ENCODE measurements at regions not wholly inside any gene's neighbourhood (a gene's known extent, or its start where the extent isn't known, plus 50 kb on each side); places are given as distances from the start of the nearest gene placed in this dataset.

DNA sequence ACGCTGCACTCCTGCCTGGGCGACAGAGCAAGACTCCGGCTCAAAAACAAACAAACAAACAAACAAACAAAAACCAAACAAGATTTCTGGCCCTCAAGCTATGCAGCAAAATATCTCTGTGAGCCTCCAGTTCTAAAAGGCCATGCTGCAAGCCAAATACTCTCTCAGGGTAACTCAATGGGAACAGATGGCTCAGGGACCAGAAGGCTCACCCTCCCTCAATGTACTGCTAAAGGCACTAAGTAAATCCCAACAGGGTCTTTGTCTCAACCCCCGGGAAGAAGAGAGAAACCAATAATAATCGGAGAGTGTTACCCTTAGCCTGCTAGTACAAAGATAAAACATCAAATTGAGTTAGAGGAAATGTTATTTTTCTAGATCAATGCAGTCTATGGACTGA, 119.7 kb upstream of the ZC3H12C start:
- no peak for DNase-seq (ENCODE audit: low spot score)
- in situ Hi-C loops (cut with HindIII; ENCODE audit: low sequenced_read_pairs) = no loop called here

DNA sequence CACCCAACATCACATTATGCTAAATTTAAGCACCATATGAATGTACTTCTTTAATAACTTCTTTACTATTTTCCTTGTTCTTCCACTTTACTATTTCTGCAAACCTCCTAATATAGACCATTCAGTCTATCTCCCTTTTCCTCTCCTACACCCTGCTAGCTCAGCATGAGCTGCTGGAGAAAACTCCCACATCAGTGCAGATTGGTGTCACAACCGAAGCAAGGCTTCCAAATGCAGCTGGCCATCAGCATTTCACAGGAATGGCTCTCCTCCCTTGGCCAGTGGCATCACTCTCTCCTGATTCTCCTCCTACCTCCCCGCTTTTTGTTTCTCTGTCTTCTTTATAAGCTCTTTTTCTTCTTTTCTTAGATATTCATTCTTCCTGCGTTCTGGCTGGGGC, 118.7 kb upstream of the ZC3H12C start:
- in situ Hi-C loops (cut with HindIII; ENCODE audit: low sequenced_read_pairs) = no loop called here
- DNase-seq (ENCODE audit: low spot score) = no peak

DNA sequence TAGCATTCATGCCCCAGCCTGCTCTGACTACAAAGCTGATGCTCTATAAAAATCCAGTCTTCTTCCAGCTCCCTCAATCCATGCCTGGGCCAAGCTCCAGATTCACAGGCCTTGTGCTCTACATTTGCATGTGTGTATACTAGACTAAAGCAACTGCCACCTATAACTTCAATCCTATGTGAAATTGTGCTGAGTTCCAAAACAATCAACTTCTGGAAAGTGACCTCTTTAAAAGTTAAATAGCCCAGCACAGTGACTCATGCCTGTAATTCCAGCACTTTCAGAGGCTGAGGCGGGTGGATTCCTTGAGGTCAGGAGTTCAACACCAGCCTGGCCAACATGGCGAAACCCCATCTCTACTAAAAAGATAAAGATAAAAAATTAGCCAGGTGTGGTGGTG, 114.3 kb upstream of the ZC3H12C start:
- DNase-seq (ENCODE audit: low spot score) = no peak
- in situ Hi-C loops (cut with HindIII; ENCODE audit: low sequenced_read_pairs) = no loop called here

DNA sequence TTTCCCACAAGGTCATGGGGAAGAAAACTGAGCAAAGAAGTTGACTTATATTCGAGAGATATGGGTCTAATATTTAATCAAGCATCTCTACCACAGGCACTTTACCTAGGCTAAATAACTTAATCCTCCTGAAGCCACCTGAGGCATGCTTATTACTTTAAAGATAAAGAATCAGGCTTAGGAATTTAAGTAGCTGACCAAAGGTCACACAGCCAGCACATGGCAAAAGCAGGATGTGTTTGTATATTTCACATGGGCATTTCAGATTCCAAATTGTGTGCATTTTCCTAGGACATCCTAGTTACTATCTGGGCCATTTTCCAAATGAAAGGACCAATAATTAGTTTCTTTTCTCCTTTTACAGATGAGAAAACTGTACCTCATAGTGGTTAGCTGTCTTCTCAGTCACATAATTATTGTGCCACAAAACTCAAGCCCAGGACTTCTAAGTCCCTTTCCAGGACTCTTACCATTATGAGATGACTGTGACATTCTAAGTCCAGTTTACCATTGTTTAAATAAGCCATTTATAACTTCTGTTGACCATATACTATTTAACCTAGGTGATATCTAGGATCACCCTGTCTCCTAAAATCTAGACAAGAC, 112.1 kb upstream of the ZC3H12C start:
- DNase-seq (ENCODE audit: low spot score) = no peak
- in situ Hi-C loops (cut with HindIII; ENCODE audit: low sequenced_read_pairs) = no loop called here

DNA sequence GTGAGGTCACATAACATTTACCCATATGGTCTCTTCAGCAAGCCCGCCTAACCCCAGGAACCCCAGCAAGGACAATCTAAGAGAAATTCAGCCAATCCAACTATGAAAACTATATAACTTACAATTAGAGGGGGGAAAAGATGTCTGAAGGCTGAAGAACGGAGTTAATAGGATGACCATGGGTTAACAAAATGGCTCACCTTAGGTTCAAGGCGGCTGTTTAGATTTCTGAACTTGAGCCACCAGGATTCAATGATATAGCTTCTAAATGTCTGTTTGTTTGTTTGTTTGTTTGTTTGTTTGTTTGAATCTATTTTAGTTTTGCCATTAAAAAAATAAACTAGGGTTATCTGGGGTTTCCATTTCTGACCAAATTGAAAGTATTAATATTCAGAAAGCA, 109.8 kb upstream of the ZC3H12C start:
- in situ Hi-C loops (cut with HindIII; ENCODE audit: low sequenced_read_pairs) = no loop called here
- no peak for DNase-seq (ENCODE audit: low spot score)

DNA sequence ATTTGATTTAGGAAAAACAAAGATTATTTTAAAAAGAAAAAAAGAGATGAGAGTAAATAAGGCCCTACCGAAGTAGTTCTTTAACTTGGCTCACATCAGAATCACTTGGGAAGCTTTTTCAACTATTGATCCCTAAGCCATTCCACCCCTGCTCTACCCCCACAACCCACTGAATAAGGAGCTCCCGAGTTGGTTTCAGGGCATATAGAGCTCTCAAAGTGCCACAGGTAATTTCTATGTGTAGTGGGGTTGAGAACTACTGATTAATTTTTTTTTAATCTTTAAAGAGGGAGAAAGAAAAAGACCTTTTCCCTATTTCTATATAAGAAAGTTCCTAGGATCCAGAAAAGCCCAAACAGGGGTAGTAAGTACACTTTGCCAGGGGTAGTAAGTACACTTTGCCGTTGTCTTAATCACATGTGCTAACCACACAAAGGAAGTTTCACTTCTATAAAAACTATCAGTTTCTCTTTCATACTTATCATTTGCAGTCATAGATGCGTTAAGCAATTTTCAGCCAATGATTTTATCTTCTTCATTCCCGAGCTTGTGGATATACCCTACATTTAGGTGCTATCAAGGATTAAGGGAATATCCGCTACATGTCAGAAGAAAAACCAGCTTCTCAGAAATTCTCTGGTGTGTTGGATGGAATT, 108.4 kb upstream of the ZC3H12C start:
- no peak for DNase-seq (ENCODE audit: low spot score)
- in situ Hi-C loops (cut with HindIII; ENCODE audit: low sequenced_read_pairs) = no loop called here

DNA sequence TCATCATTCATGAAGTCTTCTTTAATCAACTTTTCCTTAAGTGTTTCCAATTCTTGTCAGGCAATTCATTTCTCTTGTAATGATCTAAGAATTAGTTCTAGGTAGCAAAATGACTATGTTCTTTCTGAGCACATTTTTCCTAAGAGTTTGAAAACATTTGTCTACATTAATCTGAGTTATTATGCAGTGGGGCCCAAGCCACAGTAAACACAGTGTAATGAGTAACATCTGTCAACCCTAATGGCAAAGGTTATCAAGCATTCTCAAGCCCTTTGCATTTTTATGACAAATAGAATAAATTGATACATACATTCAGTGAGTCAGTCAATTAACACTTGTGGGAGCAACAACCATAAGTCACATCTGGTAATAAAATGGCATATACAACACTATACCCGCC, 106.7 kb upstream of the ZC3H12C start:
- in situ Hi-C loops (cut with HindIII; ENCODE audit: low sequenced_read_pairs) = no loop called here
- DNase-seq (ENCODE audit: low spot score) = no peak

DNA sequence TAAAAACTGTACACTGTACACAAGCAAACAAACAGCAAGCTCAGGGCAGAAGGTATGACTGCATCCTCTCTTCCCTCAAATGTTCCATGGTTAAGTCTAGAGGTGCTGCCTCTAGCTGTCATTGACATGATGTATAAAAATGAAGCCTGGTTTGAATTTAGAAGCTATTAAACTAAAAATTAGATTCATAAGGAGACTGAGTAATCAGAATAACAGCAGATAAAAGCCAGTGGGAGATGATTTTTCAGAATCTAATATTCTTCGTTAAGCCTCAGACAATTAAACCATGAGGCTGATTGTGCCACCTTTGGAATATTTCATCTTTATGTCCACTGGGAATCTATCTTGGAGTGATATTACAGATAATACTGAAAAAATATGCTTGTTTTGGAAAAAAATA, 101.4 kb upstream of the ZC3H12C start:
- DNase-seq (ENCODE audit: low spot score) = no peak

DNA sequence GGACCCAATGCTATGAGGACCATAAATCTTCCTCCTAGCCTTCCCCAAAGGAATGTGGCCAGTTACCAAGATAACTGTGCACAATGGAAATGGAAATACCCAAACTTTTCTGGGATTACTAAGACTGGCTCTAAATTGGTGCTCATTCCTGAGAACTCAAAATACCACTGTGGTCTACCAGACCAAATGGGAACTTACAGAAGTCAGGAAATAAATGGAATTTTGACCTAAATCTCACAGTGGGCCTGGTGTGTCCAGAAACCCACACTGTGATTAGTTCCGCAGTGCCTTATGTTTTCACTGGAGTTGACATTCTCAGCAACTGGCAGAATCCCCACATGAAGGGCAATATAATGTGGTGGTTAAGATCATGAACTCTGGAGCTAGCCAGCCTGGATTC, 99.4 kb upstream of the ZC3H12C start:
- in situ Hi-C loops (cut with HindIII; ENCODE audit: low sequenced_read_pairs) = no loop called here
- no peak for DNase-seq (ENCODE audit: low spot score)

More for the DNA sequence above, 101.4 kb upstream of the ZC3H12C start:
- in situ Hi-C loops (cut with HindIII; ENCODE audit: low sequenced_read_pairs) = no loop called here

DNA sequence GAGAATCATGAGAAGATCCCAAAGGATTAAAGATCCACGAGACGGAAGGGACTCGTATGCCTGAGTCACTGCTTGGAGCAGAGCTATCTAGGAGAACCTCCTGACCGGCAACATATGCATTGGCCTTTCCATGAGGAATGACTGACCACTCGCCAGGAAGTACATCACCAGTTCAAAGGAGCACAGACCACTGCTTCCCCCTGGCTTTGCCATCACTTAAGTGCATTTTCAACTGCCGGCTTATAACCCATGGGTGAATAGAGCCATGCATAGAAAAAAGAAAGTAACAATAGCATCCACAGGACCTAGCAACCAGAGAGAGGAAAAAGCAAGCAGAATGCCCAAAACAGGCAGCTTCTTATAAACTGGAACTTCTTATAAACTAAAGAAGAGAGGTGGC, 98.3 kb upstream of the ZC3H12C start:
- DNase-seq (ENCODE audit: low spot score) = no peak
- in situ Hi-C loops (cut with HindIII; ENCODE audit: low sequenced_read_pairs) = no loop called here

DNA sequence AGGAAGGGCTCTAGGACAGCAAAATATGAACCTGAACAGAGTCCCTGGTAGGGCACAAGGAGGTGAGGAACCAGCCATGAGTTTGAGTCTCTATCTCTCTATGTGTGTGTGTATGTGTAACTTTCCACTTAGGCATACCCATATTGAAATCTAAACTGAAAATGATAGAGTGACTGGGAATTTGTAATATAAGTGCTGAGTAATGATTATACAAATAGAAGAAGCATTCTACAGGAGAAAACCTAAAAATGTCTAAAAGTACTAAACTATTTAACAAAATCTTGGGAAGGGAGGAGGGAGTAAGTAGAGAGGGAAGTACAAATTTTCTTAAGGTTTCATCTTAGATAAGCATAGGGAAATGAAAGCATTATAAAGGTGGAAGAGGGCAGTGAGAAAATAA, 97.1 kb upstream of the ZC3H12C start:
- in situ Hi-C loops (cut with HindIII; ENCODE audit: low sequenced_read_pairs) = no loop called here

DNA sequence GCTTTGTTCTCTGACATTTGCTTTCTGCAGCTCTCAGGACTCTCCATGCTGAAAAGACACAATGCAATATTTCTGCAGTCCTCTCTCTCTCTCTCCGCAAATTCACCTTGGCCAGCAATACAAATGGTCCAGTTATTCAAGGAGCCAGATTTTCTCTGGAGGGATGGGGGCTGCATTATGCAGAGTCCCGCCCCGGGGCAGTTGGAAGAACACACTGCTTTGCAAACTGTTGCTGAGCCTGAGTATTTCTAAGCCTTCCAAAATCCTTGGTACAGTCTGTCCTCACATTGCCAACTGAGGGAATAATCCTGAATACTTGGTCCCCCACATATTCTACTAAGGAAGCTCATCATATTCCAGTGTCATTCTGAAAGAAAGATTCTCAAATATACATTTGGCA, 94.3 kb upstream of the ZC3H12C start:
- in situ Hi-C loops (cut with HindIII; ENCODE audit: low sequenced_read_pairs) = no loop called here

More for the DNA sequence above, 97.1 kb upstream of the ZC3H12C start:
- DNase-seq (ENCODE audit: low spot score) = no peak

DNA sequence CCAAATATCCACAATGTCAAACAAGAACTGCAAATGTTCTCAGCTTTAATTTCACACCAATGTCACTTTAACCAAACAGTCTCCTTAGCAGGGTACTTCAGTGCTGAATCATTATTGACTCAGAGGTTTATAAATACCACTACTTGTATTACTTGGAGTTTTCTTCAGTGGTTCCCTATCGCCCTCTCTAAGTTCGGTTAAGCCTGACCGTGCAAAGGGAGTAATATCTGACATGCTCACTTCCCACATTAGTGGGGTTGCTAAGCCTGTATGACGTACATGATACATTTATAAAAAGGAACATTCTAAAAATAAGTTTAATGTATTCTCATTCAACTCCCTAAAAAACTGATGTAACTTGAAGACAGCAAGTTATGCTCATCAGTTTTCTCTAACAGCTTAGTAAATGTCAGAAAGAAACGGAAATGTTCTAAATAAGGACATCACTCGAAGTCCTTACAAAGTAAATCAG, 93.1 kb upstream of the ZC3H12C start:
- DNase-seq (ENCODE audit: low spot score) = no peak
- in situ Hi-C loops (cut with HindIII; ENCODE audit: low sequenced_read_pairs) = no loop called here

More for the DNA sequence above, 94.3 kb upstream of the ZC3H12C start:
- DNase-seq (ENCODE audit: low spot score) = peak; percentile 19

DNA sequence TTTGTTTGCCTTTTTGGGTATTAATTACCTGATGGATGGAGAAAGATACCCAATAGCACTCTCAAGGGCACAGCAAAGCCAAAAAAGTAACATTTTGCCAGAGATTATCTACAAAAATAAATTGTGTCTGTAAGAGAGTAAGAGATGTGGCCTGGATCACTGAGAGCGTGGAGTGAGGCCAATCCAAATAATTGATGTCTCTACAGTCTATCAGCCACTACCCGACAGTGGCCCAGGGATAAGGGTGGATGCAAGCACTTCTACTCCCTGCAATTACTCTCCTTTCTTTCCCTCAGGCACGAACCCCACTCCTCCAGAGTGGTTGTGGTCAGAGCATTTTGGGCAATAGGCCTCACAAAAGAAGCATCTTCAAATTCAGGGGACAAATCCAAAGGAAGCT, 92.3 kb upstream of the ZC3H12C start:
- DNase-seq (ENCODE audit: low spot score) = no peak

DNA sequence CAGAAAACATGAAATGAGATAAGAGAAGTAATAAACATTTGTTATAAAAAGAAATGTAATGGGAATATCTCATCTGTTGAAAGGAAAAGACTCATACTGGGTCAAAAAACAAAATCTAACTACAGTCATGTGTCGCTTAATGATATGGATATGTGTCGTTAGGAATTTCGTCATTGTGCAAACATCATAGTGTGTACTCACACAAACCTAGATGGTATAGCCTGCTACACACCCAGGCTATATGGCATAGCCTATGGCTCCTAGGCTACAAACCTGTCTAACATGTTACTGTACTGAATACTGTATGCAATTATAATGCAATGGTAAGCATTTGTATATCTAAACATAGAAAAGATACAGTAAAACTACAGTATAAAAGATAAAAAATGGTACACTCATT, 89.8 kb upstream of the ZC3H12C start:
- no peak for DNase-seq (ENCODE audit: low spot score)
- in situ Hi-C loops (cut with HindIII; ENCODE audit: low sequenced_read_pairs) = no loop called here

More for the DNA sequence above, 92.3 kb upstream of the ZC3H12C start:
- in situ Hi-C loops (cut with HindIII; ENCODE audit: low sequenced_read_pairs) = no loop called here

DNA sequence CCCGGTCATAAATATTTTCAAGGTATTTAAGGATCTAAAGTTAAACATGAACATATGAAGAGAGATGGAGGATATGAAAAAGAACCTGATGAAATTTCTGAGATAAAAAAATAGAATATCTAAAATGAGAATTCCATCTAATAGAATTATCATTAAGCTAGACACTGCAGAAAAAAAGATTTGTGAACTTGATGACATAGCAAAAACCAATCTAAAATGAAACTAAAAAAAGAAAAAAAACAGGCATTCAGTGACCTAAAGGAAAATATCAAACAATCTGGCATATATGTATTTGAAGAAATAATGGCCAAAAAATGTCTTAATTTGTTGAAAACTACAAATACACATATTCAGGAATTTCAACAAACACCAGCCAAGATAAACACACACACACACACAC, 81.6 kb upstream of the ZC3H12C start:
- no peak for DNase-seq (ENCODE audit: low spot score)
- in situ Hi-C loops (cut with HindIII; ENCODE audit: low sequenced_read_pairs) = no loop called here

DNA sequence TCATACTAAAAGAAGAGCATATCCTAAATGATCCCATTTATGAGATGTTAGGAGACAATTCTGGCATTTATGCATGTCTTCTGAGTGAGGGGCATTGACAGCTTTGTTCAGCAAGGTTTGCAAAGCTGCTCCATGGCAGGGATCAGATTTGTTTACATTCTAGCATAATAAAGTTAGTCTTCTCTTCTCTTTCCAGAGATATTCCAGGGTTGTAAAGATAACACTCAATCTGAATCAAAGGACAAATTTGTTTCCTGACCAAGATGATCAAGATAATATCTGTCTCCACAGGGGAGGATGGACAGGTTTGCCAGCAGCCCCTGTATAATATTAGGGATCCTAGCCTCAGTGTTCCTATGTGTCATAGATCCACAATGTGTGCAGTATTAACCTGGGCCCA, 77.5 kb upstream of the ZC3H12C start:
- in situ Hi-C loops (cut with HindIII; ENCODE audit: low sequenced_read_pairs) = no loop called here

DNA sequence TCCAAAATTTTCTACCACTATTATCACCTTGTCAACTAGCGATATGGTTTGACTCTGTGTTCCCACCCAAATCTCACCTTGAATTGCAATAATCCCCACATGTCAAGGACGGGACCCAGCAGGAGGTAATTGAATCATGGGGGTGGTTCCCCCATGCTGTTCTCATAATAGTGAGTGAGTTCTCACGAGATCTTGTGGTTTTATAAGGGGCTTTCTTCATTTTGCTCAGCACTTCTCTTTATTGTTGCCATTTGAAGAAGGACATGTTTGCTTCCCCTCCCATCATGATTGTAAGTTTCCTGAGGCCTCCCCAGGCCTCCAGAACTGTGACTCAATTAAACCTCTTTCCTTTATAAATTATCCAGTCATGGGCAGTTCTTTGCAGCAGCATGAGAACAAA, 73.5 kb upstream of the ZC3H12C start:
- in situ Hi-C loops (cut with HindIII; ENCODE audit: low sequenced_read_pairs) = no loop called here

More for the DNA sequence above, 77.5 kb upstream of the ZC3H12C start:
- DNase-seq (ENCODE audit: low spot score) = no peak

DNA sequence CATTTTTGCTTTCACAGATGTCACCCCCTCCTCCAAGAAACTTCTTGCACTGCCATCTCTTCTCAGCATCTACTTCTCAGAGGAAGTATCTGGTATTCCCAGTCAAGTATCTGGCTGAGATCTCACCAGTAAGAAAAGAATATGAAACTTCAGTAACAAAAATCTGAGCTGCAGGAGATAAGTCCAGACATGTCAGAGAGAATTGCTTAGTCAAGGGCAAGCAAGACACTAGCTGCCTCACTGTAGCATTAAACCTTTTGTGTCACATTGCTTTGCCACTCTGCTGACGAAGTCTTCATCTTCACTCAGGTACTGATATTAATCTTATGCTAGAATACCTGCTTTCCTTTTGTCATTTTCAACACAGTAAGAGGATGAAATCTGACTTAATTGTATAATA, 70.6 kb upstream of the ZC3H12C start:
- in situ Hi-C loops (cut with HindIII; ENCODE audit: low sequenced_read_pairs) = no loop called here

More for the DNA sequence above, 73.5 kb upstream of the ZC3H12C start:
- no peak for DNase-seq (ENCODE audit: low spot score)

DNA sequence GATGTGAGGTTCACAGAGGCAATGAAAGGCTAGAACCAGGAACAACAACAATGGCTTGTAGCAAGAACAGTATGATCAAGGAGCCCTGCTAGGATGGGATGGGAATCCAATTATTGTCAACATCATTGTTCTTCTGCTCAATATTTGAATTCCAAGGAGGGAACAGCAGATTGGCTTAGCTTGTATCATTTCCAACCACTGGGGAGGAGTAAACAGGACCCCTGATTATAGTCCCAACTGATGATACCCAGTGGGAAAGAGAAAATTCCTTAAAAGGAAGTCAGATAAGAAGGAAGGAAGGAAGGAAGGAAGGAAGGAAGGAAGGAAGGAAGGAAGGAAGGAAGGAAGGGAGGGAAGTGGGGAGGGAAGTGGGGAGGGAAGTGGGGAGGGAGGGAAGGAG, 69.5 kb upstream of the ZC3H12C start:
- in situ Hi-C loops (cut with HindIII; ENCODE audit: low sequenced_read_pairs) = no loop called here
- no peak for DNase-seq (ENCODE audit: low spot score)

More for the DNA sequence above, 70.6 kb upstream of the ZC3H12C start:
- DNase-seq (ENCODE audit: low spot score) = no peak
